ENCODE measurements at regions not wholly inside any gene's neighbourhood (a gene's known extent, or its start where the extent isn't known, plus 50 kb on each side); places are given as distances from the start of the nearest gene placed in this dataset.

- no peak for DNase-seq (ENCODE audit: insufficient read length, low spot score, missing footprints)
- Histone ChIP-seq H3K27me3 (ENCODE audit: insufficient read depth, low read length) (no peaks in the 10 kb centered on the region), H4K20me1 (ENCODE audit: insufficient read depth, low read length) (no peaks in the 10 kb centered on the region), H3K36me3 (ENCODE audit: insufficient read depth, low read length) (no peaks in the 10 kb centered on the region), H3K27ac (ENCODE audit: low read depth, low read length) (no peak overlapping the region), H2AFZ (ENCODE audit: low read length) (no peak overlapping the region), H3K4me1 (ENCODE audit: insufficient read depth, low read length) (peaks cover 20% of the 10 kb centered on the region), H3K79me2 (ENCODE audit: insufficient read depth, low read length) (no peaks in the 10 kb centered on the region), H3K4me2 (ENCODE audit: insufficient read depth, low read length) (no peak overlapping the region), H3K4me3 (ENCODE audit: insufficient read depth, low read length) (no peak overlapping the region), H3K9me3 (ENCODE audit: low read depth, low read length) (no peaks in the 10 kb centered on the region)
- TF ChIP-seq CTCF (IDR thresholded peaks at IDR 0.05; ENCODE audit: extremely low read depth, low read depth, low read length), result no peak
Measured at GRCh38 chr2:203606051-203606450, 71.0 kb upstream of the RAPH1 start.

- no peaks in the 10 kb centered on the region for H3K27me3 ChIP-seq (ENCODE audit: insufficient read depth, low read length)
- TF ChIP-seq CTCF (IDR thresholded peaks at IDR 0.05; ENCODE audit: extremely low read depth, low read depth, low read length), result no peak
Measured at GRCh38 chr2:203610558-203610957, 75.5 kb upstream of the RAPH1 start.

DNA sequence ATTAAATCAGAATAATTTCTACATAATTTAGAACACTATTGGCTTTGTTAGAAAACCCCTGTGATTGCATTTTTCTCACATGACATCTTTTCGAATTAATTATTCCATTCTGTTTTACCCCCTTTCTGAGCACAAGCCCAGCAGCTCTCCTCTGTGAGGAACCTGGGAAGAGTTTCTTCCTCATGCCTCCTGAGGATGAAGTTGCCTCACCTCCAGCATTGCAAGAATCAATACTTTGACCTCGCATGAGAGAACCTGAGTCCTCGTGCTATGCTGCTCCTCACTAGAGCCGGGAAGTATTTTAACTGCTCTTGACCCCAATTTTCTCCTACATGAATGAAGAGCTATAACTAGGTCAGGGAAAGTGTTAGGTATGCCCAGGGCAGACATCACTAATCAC lies 77.1 kb upstream of the RAPH1 start:
- Histone ChIP-seq H3K9me3 (ENCODE audit: low read depth, low read length) (no peaks in the 10 kb centered on the region), H3K36me3 (ENCODE audit: insufficient read depth, low read length) (no peaks in the 10 kb centered on the region), H3K4me3 (ENCODE audit: insufficient read depth, low read length) (no peak overlapping the region), H3K79me2 (ENCODE audit: insufficient read depth, low read length) (no peaks in the 10 kb centered on the region), H3K27ac (ENCODE audit: low read depth, low read length) (no peak overlapping the region), H2AFZ (ENCODE audit: low read length) (no peak overlapping the region), H3K4me2 (ENCODE audit: insufficient read depth, low read length) (no peak overlapping the region), H4K20me1 (ENCODE audit: insufficient read depth, low read length) (no peaks in the 10 kb centered on the region), H3K4me1 (ENCODE audit: insufficient read depth, low read length) (no peaks in the 10 kb centered on the region), H3K27me3 (ENCODE audit: insufficient read depth, low read length) (no peaks in the 10 kb centered on the region)
- TF ChIP-seq CTCF (IDR thresholded peaks at IDR 0.05; ENCODE audit: extremely low read depth, low read depth, low read length), result no peak
- no peak for DNase-seq (ENCODE audit: insufficient read length, low spot score, missing footprints)

More at GRCh38 chr2:203610558-203610957, 75.5 kb upstream of the RAPH1 start:
- H3K4me1 ChIP-seq (ENCODE audit: insufficient read depth, low read length), result no peaks in the 10 kb centered on the region
- H3K79me2 ChIP-seq (ENCODE audit: insufficient read depth, low read length), result no peaks in the 10 kb centered on the region
- H2AFZ ChIP-seq (ENCODE audit: low read length), result no peak overlapping the region
- no peaks in the 10 kb centered on the region for H3K36me3 ChIP-seq (ENCODE audit: insufficient read depth, low read length)
- no peaks in the 10 kb centered on the region for H4K20me1 ChIP-seq (ENCODE audit: insufficient read depth, low read length)
- no peak overlapping the region for H3K4me2 ChIP-seq (ENCODE audit: insufficient read depth, low read length)
- H3K9me3 ChIP-seq (ENCODE audit: low read depth, low read length), result no peaks in the 10 kb centered on the region
- DNase-seq (ENCODE audit: insufficient read length, low spot score, missing footprints), result no peak
- no peak overlapping the region for H3K27ac ChIP-seq (ENCODE audit: low read depth, low read length)
- no peak overlapping the region for H3K4me3 ChIP-seq (ENCODE audit: insufficient read depth, low read length)

- H3K27me3 ChIP-seq (ENCODE audit: insufficient read depth, low read length), result no peaks in the 10 kb centered on the region
- H3K9me3 ChIP-seq (ENCODE audit: low read depth, low read length), result no peaks in the 10 kb centered on the region
- H3K4me2 ChIP-seq (ENCODE audit: insufficient read depth, low read length), result no peak overlapping the region
- H2AFZ ChIP-seq (ENCODE audit: low read length), result peak overlapping the region; percentile 2
- peaks cover 13% of the 10 kb centered on the region for H3K4me1 ChIP-seq (ENCODE audit: insufficient read depth, low read length)
- no peak for DNase-seq (ENCODE audit: insufficient read length, low spot score, missing footprints)
- no peaks in the 10 kb centered on the region for H3K36me3 ChIP-seq (ENCODE audit: insufficient read depth, low read length)
- H3K4me3 ChIP-seq (ENCODE audit: insufficient read depth, low read length), result no peak overlapping the region
- H3K27ac ChIP-seq (ENCODE audit: low read depth, low read length), result no peak overlapping the region
- no peaks in the 10 kb centered on the region for H3K79me2 ChIP-seq (ENCODE audit: insufficient read depth, low read length)
- TF ChIP-seq CTCF (IDR thresholded peaks at IDR 0.05; ENCODE audit: extremely low read depth, low read depth, low read length), result no peak
- H4K20me1 ChIP-seq (ENCODE audit: insufficient read depth, low read length), result no peaks in the 10 kb centered on the region
Measured at GRCh38 chr2:203619267-203619878, 84.3 kb upstream of the RAPH1 start.

All from osteoblast (primary cell).